ENCODE measurements at regions not wholly inside any gene's neighbourhood (a gene's known extent, or its start where the extent isn't known, plus 50 kb on each side); places are given as distances from the start of the nearest gene placed in this dataset.

DNA sequence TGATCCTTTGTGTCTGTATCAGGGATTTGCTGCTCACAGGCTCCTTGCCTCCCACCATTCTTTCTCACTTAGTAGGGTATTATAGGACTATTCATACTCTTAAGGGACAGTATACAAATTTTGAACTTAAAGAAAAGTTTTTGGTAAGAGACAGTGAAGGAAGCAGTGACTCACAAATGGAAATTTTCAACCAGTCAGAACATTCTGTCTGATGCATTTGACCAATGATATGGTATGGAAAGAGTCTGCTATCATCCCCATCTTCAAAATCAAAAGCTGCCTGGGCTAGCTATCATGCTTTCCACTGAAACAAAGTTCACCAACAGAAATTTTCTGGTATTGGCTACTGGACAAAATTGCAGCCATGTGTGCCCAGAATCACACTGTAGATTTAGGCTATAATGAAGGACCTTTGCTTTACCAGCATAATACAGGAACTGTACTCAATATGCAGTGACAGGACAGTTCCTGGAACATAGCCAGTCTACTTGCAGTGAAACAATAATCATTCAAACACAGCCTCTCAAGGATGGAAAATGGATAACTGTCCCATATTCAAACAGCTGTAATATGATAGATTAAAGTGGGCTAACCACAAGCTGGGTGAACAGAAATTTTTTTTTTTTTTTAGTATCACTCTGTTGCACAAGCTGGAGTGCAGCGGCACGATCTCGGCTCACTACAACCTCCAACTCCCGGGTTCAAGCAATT, 109.0 kb upstream of the ACSL4 start:
- DNase-seq (ENCODE audit: low spot score) (no peak), FAIRE-seq (no peak)

DNA sequence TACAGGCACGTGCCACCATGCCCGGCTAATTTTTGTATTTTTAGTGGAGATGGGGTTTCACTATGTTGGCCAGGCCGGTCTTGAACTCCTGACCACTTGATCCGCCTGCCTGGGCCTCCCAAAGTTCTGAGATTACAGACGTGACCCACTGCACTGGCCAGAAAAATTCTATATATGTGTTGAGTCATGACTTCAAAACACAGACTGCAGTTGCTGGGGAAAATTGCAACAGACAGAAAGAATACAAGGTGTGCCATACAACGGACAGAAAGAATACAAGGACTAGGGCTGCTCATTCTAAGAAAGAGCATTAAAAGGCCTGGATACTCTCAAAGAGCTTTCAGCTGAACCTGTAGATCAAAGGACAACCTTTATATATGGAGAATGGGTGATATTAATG, 109.6 kb upstream of the ACSL4 start:
- FAIRE-seq (no peak), DNase-seq (ENCODE audit: low spot score) (no peak)

DNA sequence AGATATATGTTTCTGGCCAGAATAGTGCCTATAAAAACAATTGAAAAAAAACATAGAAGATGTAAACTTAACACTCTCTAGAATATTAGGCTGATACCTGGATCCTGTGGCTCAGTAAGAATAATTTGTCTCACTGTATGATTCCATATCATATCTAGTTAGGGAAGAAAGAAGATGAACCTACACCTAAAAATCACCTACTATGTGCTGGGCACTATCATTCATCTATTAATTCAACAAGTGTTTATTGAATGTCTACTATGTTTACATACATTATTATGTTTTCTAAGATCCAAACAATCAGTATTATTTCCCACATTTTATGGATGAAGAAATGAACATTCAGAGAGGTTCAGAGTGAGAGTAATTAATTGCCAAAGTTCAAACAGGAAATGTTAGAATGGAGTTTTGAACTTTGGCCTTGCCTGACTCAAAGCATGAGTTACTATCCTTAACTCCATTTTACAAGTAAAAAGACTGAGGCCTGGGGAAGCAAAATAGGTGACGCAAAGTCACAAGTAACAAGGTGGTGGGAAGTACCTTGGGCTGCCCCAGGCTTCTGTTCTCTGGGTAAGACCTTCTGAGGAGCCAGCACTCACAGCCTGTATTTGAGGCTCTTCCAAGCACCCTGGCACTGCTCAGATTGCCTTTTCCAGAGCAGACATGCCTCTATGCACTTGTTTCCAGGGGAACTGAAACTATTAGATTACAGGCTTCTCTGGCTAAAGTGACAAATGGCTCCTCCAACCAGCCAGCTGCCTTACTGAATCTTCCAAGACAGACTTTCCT, 111.1 kb upstream of the ACSL4 start:
- FAIRE-seq: no peak
- DNase-seq (ENCODE audit: low spot score): no peak

DNA sequence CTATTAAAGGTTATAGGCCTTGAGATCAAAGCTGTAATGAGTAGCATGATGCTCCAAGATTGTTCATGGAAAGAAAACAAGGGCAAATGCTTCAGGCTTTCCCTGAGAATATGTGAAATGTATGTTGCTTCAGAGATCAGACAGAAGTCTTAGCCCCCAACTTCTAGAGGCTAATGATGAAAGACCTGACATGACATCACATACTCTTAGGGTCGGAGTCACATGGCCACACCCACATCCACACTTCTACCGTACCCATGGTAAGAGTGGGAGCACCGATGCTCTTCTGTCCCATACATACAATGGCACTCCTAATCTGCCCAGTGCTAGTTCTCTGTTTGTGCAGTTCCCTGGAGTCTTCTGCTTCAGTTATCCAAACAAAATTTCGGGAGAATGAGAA, 111.9 kb upstream of the ACSL4 start:
- DNase-seq (ENCODE audit: low spot score) (no peak), FAIRE-seq (no peak)

DNA sequence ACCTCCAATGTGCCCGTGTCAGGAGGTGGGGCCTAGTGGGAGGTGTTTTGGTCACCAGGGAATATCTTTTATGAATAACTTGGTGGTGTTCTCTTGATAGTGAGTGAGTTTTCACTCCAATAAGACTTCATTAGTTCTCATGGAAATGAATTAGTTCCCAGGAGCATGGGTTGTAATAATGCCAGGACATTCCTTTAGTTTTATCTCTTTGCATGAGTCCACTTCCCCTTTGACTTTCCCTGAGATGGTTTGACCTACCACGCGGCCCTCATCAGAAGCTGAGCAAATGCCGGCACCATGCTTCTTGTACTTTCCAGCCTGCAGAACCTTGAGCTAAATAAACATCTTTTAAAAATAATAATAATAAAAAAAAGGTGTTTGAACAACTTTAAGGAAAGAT, 112.9 kb upstream of the ACSL4 start:
- FAIRE-seq (no peak), DNase-seq (ENCODE audit: low spot score) (no peak)

DNA sequence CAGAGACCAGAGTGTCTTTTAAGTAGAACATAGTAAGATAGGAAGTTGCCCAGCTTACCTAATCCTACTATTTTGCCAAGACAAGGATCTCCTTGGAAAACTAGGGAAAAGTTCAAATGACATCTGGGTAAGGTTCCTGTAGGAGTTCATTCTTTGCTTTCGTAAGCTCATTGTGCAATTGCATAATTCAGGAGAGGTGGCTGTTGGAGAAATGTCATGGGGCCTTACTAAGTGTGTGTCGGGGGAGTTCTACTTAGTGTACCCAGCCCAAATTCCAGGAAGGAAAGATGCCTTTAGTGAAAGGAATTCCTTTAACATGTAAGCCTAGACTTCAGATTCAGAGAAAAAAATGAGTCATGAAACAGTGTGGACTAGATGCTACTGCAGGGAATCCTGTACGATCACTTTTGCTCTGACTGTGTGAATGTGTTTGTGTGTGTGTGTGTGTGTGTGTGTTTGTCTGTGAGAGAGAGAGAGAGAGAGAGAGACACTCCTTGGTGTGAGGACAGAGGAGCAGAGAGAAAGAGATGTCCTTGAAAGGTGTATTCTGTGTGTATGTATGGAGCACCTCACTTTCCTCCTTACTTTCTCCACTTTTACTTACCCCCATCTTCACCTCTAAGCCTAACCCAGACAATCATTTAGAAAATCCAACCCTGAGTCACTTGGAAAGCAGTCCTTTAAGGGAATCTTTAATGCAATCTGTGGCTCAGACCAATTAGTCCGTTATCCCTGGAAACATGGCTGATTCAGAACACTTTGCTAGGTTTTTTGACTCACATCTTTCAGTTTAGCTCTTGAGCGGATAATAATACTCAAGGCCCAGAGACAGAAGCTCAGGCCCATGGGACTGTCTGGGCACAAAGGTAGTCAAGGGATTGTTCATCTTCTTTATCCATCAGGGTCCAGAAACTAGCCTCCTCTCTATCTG, 114.5 kb upstream of the ACSL4 start:
- FAIRE-seq (no peak), DNase-seq (ENCODE audit: low spot score) (peak; percentile 7)

DNA sequence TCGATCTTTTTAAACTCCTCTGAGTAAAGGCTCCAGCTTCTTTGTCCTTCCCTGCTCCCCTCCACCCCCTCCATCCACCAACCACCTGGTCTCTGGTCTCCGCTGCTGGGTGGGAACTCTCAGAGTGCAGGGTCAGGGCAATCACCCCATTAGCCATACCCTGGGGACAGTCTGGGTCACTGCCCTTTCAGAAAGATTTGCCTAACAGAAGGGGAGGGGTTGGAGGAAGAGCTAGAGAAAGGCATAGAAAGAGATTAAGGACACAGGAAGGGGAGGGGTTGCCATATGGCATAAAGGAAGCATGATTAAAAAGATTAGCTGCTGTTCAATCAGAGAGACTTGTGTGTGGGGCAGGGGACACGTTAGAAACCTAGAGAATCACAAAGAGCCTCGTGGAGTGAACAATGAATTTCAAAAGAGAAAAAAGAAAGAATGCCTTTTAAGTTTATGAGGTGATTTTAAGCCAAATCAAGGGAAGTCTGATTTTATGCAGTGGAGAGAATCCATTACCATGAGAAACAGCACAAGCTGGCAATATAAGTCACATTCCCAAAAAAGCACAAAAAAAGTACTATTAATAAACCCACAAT, 115.5 kb upstream of the ACSL4 start:
- FAIRE-seq (no peak), DNase-seq (ENCODE audit: low spot score) (no peak)

DNA sequence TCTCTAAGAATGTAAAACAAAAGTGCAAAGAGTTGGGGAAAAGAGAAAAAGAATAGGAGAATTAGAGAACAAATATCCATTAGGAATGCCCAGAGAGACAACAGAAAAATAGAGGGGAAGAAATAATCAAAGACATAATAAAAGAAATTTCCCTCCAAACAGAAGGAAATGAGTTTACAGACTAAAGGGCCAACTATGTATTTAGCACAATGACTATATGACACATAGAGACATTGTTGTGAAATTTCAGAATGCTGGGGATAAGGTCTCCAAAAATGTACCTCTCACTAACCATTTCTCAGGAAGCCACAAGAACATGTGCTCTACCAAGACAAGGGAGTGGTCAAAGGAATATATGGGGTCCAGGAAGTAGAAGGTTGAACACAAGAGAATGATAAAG, 121.0 kb upstream of the ACSL4 start:
- FAIRE-seq (no peak), DNase-seq (ENCODE audit: low spot score) (no peak)

DNA sequence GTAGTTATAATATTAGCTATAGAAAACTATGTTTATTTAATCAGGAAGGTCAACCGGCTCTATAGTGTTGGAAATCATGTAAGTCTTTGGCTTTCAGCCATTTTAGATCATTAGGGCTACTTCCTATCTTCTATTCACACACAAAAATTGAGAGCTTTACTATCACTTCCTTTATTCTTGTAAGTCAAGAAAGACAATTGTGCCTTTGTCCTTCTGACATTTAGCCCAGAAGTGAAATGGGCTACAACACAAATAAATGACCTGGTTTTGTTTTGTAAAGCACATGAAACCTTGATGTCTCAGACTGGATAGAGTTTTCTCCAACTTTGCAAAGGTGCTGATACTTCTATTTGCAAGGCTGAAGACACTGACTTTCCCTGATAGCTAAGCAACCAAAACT, 122.4 kb upstream of the ACSL4 start:
- no peak for FAIRE-seq

DNA sequence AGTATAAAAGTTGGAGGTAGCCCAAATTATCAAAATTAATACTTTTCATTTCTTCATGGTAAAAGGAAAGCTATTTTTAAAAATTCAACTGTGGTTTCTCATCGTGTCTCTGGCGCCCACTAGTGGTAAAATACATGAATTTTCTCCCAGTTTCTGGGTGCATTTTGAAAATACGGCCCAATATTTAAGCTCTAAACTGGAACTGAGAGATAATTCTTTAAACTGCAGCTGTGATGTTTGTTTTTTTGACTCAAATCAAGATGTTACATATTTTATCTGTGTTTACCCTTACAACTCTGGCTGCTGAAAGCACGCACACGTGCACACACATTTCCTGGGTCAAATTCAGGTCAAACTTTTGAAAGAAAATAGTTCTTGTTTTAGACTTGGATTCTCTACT, 123.9 kb upstream of the ACSL4 start:
- FAIRE-seq (no peak), DNase-seq (ENCODE audit: low spot score) (peak; percentile 3)

More for the DNA sequence above, 122.4 kb upstream of the ACSL4 start:
- no peak for DNase-seq (ENCODE audit: low spot score)

DNA sequence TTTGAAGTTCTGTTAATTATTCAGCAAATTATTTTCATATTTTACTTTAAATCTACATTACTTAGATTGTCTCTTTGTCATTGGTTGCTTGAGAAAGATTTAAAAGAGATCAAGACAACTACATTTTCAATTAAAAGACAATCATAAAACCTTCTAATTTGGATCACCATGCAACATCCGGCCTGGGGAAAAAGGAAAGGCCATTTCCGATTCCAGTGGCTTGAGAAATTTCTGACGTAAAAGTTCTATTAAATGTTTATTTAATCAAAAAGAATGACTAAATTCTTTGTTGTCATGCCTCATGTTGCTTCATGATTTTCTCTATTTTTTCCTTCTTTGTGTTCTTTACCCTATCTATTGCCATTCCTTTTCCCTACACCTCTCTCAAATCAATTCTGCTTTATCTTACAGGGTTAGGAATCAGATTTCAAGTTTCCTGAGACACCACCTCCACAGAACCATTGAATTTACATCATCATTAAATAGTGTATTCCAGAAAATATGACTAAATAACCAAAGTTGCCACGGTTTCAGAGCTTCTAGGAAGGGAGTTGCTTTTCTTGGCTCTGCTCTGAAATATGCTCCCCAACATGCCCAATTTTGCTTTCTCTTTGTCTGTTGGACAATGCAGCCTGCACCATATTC, 124.6 kb upstream of the ACSL4 start:
- FAIRE-seq (no peak), DNase-seq (ENCODE audit: low spot score) (no peak)

DNA sequence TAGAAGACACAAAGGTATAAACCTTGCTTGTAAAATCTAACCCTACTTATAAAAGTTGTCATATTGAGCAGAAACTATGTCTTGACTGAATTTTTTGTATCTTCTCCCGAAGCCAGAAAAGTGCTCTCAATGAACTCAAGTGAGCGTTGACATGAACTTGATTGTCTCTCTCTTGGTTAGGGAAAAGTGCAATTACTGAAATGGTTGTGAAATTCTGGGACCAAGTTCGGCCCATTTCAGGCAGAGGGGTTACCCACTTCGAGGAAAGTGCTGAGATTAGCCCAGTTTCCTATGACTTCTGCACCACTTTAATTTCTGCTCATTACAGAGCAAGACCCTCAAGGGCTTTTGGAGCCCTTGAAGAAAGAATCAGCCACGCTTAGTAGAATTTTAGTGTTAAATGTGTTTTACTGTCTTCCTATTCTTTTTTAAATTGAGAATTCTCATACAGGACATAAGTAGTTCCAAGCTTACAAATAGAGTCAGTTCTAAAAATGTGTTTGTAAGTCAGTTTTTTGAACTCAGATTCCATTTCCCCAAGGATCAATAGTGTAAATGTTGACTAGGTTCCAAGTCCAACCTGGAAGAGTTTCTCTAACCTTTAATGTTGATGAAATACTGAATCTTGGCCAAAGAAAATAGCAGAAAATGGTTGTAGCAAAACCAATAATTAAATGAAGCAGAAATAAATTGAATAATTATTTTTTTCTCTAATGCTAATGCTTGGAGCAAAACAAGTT, 125.7 kb upstream of the ACSL4 start:
- FAIRE-seq (no peak), DNase-seq (ENCODE audit: low spot score) (no peak)

DNA sequence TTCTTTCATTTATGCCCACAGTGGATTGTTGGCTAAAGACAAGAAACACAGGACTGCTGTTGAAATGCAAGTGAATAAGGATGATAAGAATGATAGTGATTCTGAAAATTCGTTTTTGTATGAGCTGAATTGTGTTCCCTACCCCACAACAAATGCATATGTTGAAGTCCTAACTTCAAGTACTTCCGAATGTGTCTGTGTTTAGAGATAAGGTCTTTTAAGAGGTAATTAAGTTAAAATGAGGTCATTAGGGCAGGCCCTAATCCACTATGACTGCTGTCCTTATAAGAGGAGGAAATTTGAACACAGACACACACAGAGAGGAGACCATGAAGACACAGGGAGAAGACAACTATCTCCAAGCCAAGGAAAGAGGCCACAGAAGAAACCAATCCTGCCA, 126.6 kb upstream of the ACSL4 start:
- no peak for FAIRE-seq
- no peak for DNase-seq (ENCODE audit: low spot score)

DNA sequence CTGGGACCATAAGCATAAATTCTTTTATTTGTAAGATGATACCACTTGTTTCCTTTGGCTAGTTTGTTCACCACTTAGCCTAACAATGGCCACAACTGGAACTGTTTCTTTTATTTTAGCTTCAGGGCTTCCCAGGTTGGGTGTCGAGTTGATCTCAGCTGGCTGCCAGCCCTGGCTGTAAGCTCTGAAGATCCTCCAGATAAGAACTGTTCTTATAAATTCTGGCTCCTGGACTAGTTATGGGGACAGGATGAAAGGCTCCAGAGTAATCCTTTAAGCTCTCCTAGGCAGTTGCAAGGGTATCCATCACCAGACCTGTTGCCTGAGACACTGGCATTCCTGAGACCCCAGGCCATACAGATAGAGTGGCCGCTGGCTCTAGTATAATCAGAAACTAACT, 129.4 kb upstream of the ACSL4 start:
- no peak for FAIRE-seq
- no peak for DNase-seq (ENCODE audit: low spot score)

DNA sequence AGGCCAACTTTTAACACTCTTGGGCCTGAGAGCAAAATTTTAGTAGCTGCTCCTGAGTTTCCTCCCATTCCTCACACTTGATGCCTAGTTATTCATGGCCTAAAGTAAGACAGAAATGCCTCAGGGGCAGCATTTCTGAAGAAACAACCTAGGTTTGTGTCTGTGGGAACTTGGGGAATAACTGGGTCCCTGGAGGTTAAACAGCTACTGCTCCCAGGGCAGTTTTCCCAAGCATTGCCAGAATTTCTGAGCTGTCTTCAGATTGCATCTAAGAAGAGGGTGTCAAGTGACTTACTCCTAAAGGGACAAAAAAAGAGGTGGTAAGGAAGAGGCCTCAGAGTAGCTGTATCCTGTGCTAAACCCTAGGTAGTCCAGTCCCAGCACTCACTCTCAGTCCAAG, 130.8 kb upstream of the ACSL4 start:
- no peak for FAIRE-seq

DNA sequence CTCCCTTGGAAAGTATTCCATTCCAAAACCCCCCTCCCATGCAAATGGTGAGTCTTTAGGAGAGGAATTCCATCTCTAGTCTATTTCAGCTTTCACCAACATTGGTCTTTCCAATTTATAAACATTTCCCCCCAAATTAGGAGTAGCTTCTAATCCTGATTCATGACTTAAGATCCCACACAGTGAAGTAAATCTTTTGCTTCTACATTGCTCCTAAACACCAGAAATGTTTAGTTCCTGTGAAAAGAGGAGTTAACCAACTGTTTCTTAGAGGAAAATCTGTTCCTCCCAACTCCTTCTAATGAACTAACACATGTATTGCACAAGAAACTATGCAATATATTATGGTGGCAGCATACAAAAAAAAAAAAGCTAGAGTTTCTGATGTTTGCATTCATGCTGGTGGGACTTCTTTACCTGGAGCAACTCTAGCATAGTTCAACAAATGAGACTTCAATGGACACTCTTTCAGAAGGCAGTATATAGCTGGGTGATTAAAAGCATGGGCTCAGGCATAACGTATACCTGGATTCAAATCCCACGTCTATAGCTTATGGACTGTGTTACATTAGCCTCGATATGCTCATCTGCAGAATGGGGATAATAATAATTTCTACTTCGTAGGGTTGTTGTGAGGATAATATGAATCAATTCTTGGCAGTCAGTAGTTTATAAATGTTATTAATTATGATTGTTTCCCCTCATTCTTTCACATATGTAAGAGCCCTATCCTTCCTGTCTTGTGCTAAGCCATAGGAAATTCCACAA, 131.6 kb upstream of the TMEM164 start:
- DNase-seq (ENCODE audit: low spot score): no peak
- FAIRE-seq: no peak

More for the DNA sequence above, 130.8 kb upstream of the ACSL4 start:
- DNase-seq (ENCODE audit: low spot score): no peak

DNA sequence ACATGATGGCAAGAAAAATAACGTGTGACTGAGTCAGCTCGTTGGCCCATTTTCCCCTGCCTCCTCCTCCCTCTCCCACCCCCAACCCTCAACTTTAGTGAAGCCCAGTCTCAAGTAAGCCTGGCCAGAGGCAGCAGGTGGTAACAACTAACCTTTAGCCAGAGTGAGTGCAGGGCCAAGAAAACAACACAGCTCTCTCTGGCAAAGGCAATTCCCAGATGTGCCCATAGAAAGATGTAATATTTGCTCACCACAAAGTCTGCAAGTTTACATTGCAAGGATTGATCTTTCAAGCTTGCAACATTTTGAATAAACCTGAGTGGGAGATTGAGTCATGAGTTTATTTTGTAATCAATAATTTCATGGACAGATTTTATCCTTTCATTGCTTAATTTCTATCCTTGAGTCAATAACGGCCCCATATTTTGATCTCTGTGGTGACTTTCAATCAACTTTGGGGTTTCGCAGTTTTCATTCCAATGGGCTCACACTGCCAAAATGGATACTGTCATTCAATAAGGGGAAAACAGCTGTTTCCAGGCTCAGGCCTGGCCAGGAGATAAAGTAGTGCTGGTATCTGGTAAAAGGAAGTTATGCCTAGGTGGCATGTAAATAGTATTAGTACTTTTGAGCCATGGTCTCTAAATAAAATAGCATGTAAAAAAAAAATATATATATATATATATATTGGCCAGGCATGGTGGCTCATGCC, 130.7 kb upstream of the TMEM164 start:
- FAIRE-seq (no peak), DNase-seq (ENCODE audit: low spot score) (no peak)

DNA sequence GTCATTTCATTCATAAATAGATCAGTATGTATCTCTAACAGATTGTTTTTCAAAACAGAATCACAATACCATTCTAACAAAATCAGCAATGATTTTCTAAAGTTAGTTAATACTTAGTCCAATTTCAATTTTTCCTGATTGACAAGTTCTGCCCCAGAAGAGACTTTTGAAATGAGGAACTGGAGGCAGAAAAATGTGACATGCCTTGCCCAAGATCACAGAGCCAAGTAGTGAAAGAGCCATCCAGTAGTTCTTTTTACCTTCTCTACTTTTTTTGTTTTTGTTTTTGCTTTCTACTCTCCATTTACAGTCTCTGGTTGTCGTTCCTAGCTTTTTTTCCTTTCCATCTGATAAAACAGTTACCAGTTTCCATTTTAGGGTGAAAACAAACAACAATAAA, 129.3 kb upstream of the TMEM164 start:
- no peak for FAIRE-seq
- DNase-seq (ENCODE audit: low spot score): no peak

DNA sequence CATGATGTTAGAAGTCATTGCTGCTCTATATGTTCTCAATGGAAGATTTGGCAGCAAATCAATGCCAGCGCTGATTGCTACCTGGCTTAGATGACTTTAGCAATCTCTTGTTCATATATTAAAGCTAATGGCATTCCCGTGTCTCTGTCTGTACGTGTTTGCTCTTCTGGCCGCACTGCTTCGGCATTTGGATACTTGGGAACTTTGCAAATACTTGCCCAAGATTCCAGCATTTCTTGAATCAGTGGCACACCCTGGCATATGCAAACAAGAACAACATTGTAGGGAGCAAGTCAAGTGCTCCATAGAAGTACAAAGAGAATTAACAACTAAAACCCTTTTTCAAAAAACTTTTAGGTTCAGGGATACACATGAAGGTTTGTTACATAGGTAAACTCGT, 128.9 kb upstream of the TMEM164 start:
- FAIRE-seq: no peak
- DNase-seq (ENCODE audit: low spot score): no peak

Data from urothelium cell line (cell line).